WTC11 (cell line): ENCODE measurements at regions not wholly inside any gene's neighbourhood (a gene's known extent, or its start where the extent isn't known, plus 50 kb on each side); places are given as distances from the start of the nearest gene placed in this dataset.

Experiments used
- ATF6 ChIP-seq: sonication (generic); formaldehyde crosslinking; IDR thresholded peaks from 2 replicates; pipeline ENCODE4 v1.8.1; 2023; ENCODE audit warnings: mild to moderate bottlenecking, missing genetic modification reagents
- CREB1 ChIP-seq: sonication (generic); formaldehyde crosslinking; IDR thresholded peaks from 2 replicates; pipeline ENCODE4 v1.8.0; 2023; ENCODE audit warnings: mild to moderate bottlenecking, missing genetic modification reagents
- CTCF ChIP-seq: fragments of 200-600 bp; IDR thresholded peaks from 2 replicates; pipeline ENCODE4 v1.8.0; 2022; ENCODE audit warnings: antibody characterized with exemption
- ERG ChIP-seq: fragments of 250-450 bp; sonication (Bioruptor Pico); IDR thresholded peaks from 2 replicates; pipeline ENCODE4 v1.8.0; 2021; ENCODE audit warnings: mild to moderate bottlenecking
- ESRRA ChIP-seq: sonication (generic); formaldehyde crosslinking; IDR thresholded peaks from 2 replicates; pipeline ENCODE4 v1.8.1; 2022; ENCODE audit warnings: mild to moderate bottlenecking, missing genetic modification reagents, borderline replicate concordance
- GRHL2 ChIP-seq: fragments of 250-450 bp; sonication (Bioruptor Pico); IDR thresholded peaks from 2 replicates; pipeline ENCODE4 v1.8.0; 2022; ENCODE audit warnings: mild to moderate bottlenecking, moderate library complexity; ENCODE audit not compliant: insufficient replicate concordance, severe bottlenecking
- MAX ChIP-seq: sonication (generic); formaldehyde crosslinking; IDR thresholded peaks from 2 replicates; pipeline ENCODE4 v1.8.0; 2022; ENCODE audit warnings: mild to moderate bottlenecking, missing genetic modification reagents
- NR3C1 ChIP-seq: sonication (generic); formaldehyde crosslinking; conservative IDR thresholded peaks from 2 replicates; pipeline ENCODE4 v1.8.1; 2023; ENCODE audit warnings: low read depth, mild to moderate bottlenecking, missing genetic modification reagents
- RELA ChIP-seq: sonication (generic); formaldehyde crosslinking; IDR thresholded peaks from 2 replicates; pipeline ENCODE4 v1.8.1; 2022; ENCODE audit warnings: missing genetic modification reagents, mild to moderate bottlenecking, borderline replicate concordance
- USF2 ChIP-seq: sonication (generic); formaldehyde crosslinking; IDR thresholded peaks from 2 replicates; pipeline ENCODE4 v1.8.1; 2023; ENCODE audit warnings: mild to moderate bottlenecking, missing genetic modification reagents, moderate library complexity
- ZMAT4 ChIP-seq: fragments of 250-450 bp; sonication (Bioruptor Pico); IDR thresholded peaks from 2 replicates; pipeline ENCODE4 v1.9.0; 2021; ENCODE audit warnings: mild to moderate bottlenecking
- ZNF138 ChIP-seq: sonication (generic); formaldehyde crosslinking; conservative IDR thresholded peaks from 2 replicates; pipeline ENCODE4 v1.8.1; 2022; ENCODE audit warnings: mild to moderate bottlenecking, moderate library complexity, missing genetic modification reagents
- ZNF232 ChIP-seq: sonication (generic); formaldehyde crosslinking; IDR thresholded peaks from 2 replicates; pipeline ENCODE4 v1.8.0; 2022; ENCODE audit warnings: mild to moderate bottlenecking, missing genetic modification reagents
- ZNF281 ChIP-seq: sonication (generic); formaldehyde crosslinking; IDR thresholded peaks from 2 replicates; pipeline ENCODE4 v1.8.0; 2023; ENCODE audit warnings: mild to moderate bottlenecking, missing genetic modification reagents

GRCh38 chr3:118593277-118593670, 441.4 kb downstream of the IGSF11 start:
- TF ChIP-seq ZNF232 (CRISPR knock-in tag) = no peak
- no peak for TF ChIP-seq CTCF
- no peak for TF ChIP-seq ATF6 (CRISPR knock-in tag)
- no peak for TF ChIP-seq NR3C1
- no peak for TF ChIP-seq CREB1 (CRISPR knock-in tag)
- TF ChIP-seq ZNF281 (CRISPR knock-in tag) = no peak
- TF ChIP-seq ERG = no peak
- TF ChIP-seq GRHL2 (CRISPR knock-in tag) = no peak
- TF ChIP-seq ZNF138 (CRISPR knock-in tag) = no peak
- no peak for TF ChIP-seq ESRRA (CRISPR knock-in tag)
- TF ChIP-seq USF2 (CRISPR knock-in tag) = no peak
- no peak for TF ChIP-seq RELA (CRISPR knock-in tag)
- TF ChIP-seq MAX = no peak
- no peak for TF ChIP-seq ZMAT4
